Natural killer cell treated with Interleukin-12 subunit alpha and Interleukin-12 subunit beta and Interleukin-15 and Interleukin-18, amount 100 ng/mL, for 72 hours (primary cell): ENCODE measurements at regions not wholly inside any gene's neighbourhood (a gene's known extent, or its start where the extent isn't known, plus 50 kb on each side); places are given as distances from the start of the nearest gene placed in this dataset.
A peak's percentile ranks its signal among the peaks of the same experiment; 100 is the strongest.
"Not testable (repeated sequence)": the region's sequence is repeated elsewhere in the genome, so short reads cannot be mapped to it uniquely, and the experiment has no call there.

Source experiments
- ATAC-seq, 2 donors: fragments of 150-1000 bp; cut with Tn5 transposase in 1 of 2; sonication (Bioruptor Pico), chemical (Tn5 transposase) in 1 of 2; 2 replicates each; pipeline ENCODE4 v1.10.0; 2021
- DNase-seq: peaks from one replicate; pipeline ENCODE4 v3.0.0; 2022; ENCODE audit warnings: low spot score
- H3K27ac Mint-ChIP-seq, 2 donors: 1 replicate in 1 of 2; 2 replicates in 1 of 2; pipeline ENCODE4 v1.8.0; 2022; ENCODE audit warnings: mixed read lengths in 2 of 2, mild to moderate bottlenecking in 1 of 2, moderate library complexity in 1 of 2
- H3K27me3 Mint-ChIP-seq, 2 donors: 1 replicate in 1 of 2; 2 replicates in 1 of 2; pipeline ENCODE4 v1.8.0; 2022; ENCODE audit warnings: mixed read lengths in 2 of 2
- H3K36me3 Mint-ChIP-seq: one replicate; pipeline ENCODE4 v1.8.0; 2022; ENCODE audit warnings: mixed read lengths
- H3K4me1 Mint-ChIP-seq, 2 donors: 1 replicate in 1 of 2; 2 replicates in 1 of 2; pipeline ENCODE4 v1.8.0; 2022; ENCODE audit warnings: low read depth in 2 of 2, mixed read lengths in 2 of 2, mild to moderate bottlenecking in 1 of 2
- H3K4me3 Mint-ChIP-seq: one replicate; pipeline ENCODE4 v1.8.0; 2022; ENCODE audit warnings: mixed read lengths
- H3K9me3 Mint-ChIP-seq: 2 replicates; pipeline ENCODE4 v1.8.0; 2022; ENCODE audit warnings: mixed read lengths

- no peak overlapping the region for H3K27ac Mint-ChIP-seq
- ATAC-seq: no peak
- no peaks in the 10 kb centered on the region for H3K9me3 Mint-ChIP-seq
- no peak for DNase-seq
- no peaks in the 10 kb centered on the region for H3K36me3 Mint-ChIP-seq
- peaks cover 11 to 12% of the 10 kb centered on the region in 2 donors for H3K27me3 Mint-ChIP-seq
- no peak overlapping the region for H3K4me3 Mint-ChIP-seq
- peaks cover 3 to 10% of the 10 kb centered on the region in 2 donors for H3K4me1 Mint-ChIP-seq
These were observed 118.9 kb upstream of the LPCAT1 start for GRCh38 chr5:1642621-1643061.

DNA sequence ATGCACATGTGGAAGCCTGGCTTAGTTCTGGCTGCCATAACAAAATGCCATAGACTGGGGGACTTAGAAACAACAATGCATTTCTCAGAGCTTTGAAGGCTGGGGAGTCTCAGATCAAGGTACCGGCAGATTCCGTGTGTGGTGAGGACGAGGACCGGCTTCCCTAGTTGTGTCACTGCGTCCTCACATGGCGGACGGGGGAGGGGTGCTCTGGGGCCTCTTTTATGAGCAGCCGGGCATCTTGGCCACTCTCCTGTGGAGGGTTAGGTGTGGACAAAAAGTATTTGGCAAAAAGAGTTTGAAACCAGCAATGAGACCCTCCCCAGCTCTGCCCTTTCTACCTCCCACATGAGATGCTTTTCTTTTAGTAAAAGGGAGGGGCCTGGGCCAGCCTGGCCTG is 118.5 kb upstream of the LPCAT1 start:
- Mint-ChIP-seq H3K4me1 (peaks cover 3 to 10% of the 10 kb centered on the region in 2 donors), H3K4me3 (no peak overlapping the region), H3K27me3 (peaks cover 11 to 12% of the 10 kb centered on the region in 2 donors), H3K36me3 (no peaks in the 10 kb centered on the region), H3K27ac (peak overlapping the region in 1 of 2 donors; percentile 56), H3K9me3 (no peaks in the 10 kb centered on the region)
- ATAC-seq (no peak), DNase-seq (no peak)

DNA sequence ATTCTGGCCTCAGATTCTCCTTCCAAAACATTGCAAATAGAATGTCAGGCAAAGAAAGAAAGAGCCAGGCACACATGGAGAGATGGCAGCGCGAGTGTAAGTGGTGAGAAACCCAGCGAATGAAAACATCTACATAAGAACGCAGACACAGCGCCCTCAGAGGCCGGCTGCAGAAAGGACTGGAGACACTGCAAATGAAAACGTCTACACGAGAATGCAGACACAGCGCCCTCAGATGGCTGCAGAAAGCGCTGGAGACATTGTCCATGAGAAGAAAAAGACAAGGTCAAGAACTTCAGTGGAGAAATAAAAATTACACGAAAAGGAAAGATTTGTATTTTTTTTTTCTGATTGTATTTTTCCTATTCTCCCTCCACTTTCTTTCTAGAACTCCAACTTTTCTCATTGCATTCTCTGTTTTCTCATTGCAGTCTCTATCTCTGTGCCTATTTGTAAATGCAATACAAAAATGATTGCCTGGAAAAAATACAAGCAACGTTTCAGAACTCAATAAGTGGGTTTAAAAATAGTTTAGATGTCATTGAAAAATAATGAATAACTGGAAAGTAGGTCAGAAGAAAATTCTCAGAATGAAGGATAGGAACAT is 117.9 kb upstream of the LPCAT1 start:
- H3K9me3 Mint-ChIP-seq: no peaks in the 10 kb centered on the region
- ATAC-seq (peak; percentile 79 to 82), DNase-seq (peak; percentile 79)
- H3K27me3 Mint-ChIP-seq: peaks cover 9 to 12% of the 10 kb centered on the region in 2 donors
- peak overlapping the region in 1 of 2 donors; percentile 56 for H3K27ac Mint-ChIP-seq
- H3K4me1 Mint-ChIP-seq: peaks cover 3 to 10% of the 10 kb centered on the region in 2 donors
- H3K36me3 Mint-ChIP-seq: no peaks in the 10 kb centered on the region
- H3K4me3 Mint-ChIP-seq: no peak overlapping the region

GRCh38 chr5:1641041-1641440 is 117.3 kb upstream of the LPCAT1 start:
- Mint-ChIP-seq H3K36me3 (no peaks in the 10 kb centered on the region), H3K9me3 (no peaks in the 10 kb centered on the region), H3K4me3 (no peak overlapping the region), H3K4me1 (peaks cover 3 to 10% of the 10 kb centered on the region in 2 donors), H3K27ac (peak overlapping the region in 1 of 2 donors; percentile 56), H3K27me3 (peaks cover 7 to 12% of the 10 kb centered on the region in 2 donors)
- no peak for DNase-seq
- ATAC-seq: no peak

DNA sequence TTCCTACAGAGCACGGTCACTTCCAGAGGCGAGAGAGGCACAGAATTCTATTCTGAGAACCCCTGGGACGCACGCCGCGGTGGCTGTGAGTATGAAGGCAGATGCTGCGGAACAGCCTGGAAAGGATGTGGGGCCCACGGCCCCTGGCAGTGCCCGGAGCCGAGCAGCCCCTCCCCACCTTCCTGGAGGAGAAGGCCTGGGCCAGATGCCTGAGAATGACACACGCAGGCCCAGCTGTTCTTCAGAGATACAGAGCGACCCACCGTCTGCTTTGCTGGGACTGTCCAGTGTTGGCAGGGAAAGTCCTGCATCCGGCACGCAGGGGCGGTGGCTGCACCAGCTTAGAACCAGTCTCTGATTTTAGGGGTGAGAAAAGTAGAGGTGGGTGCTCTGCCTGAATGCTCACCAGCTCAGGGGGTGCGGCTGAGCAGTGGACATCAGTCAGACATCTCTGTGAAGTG is 116.7 kb upstream of the LPCAT1 start:
- no peak for DNase-seq
- ATAC-seq: no peak
- Mint-ChIP-seq H3K4me3 (no peak overlapping the region), H3K4me1 (peaks cover 4 to 12% of the 10 kb centered on the region in 2 donors), H3K27ac (no peak overlapping the region), H3K9me3 (no peaks in the 10 kb centered on the region), H3K27me3 (peaks cover 4 to 7% of the 10 kb centered on the region in 2 donors), H3K36me3 (no peaks in the 10 kb centered on the region)

DNA sequence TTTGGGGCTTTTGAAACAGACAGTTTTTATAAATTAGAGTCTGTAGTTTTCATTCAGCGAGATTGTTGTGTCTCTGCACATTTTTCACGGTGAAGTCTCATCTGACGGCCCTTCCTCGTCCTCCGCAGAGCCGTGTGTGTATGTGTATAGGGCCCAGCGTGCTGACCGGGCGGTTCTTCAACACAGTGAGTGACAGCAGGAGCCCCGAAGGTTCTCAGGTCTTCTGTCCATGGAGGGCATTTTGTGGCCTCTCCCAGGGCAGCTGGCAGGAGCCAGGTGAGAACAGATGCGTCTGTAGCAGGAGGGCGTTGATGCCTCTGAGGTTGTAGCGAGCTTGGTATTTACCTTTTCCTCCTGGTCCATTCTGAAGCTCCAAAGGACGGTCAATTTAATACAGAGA is 116.0 kb upstream of the LPCAT1 start:
- ATAC-seq (no peak), DNase-seq (no peak)
- peaks cover 4 to 7% of the 10 kb centered on the region in 2 donors for H3K27me3 Mint-ChIP-seq
- peaks cover 8 to 17% of the 10 kb centered on the region in 2 donors for H3K4me1 Mint-ChIP-seq
- H3K27ac Mint-ChIP-seq: no peak overlapping the region
- no peaks in the 10 kb centered on the region for H3K36me3 Mint-ChIP-seq
- no peak overlapping the region for H3K4me3 Mint-ChIP-seq
- H3K9me3 Mint-ChIP-seq: no peaks in the 10 kb centered on the region

GRCh38 chr5:1638658-1639400 is 115.1 kb upstream of the LPCAT1 start:
- Mint-ChIP-seq H3K4me3 (no peak overlapping the region), H3K4me1 (peaks cover 12 to 21% of the 10 kb centered on the region in 2 donors), H3K27ac (no peak overlapping the region), H3K9me3 (no peaks in the 10 kb centered on the region), H3K27me3 (peaks cover 4 to 7% of the 10 kb centered on the region in 2 donors), H3K36me3 (no peaks in the 10 kb centered on the region)
- DNase-seq (no peak), ATAC-seq (no peak)

GRCh38 chr5:1637639-1638481 is 114.1 kb upstream of the LPCAT1 start:
- no peak overlapping the region for H3K4me3 Mint-ChIP-seq
- no peaks in the 10 kb centered on the region for H3K9me3 Mint-ChIP-seq
- no peaks in the 10 kb centered on the region for H3K36me3 Mint-ChIP-seq
- peaks cover 4 to 7% of the 10 kb centered on the region in 2 donors for H3K27me3 Mint-ChIP-seq
- no peak overlapping the region for H3K27ac Mint-ChIP-seq
- peaks cover 16 to 26% of the 10 kb centered on the region in 2 donors for H3K4me1 Mint-ChIP-seq
- ATAC-seq (no peak), DNase-seq (no peak)

GRCh38 chr5:1636981-1637638 is 113.3 kb upstream of the LPCAT1 start:
- H3K36me3 Mint-ChIP-seq: no peaks in the 10 kb centered on the region
- DNase-seq (no peak), ATAC-seq (no peak)
- H3K27ac Mint-ChIP-seq: no peak overlapping the region
- peaks cover 22 to 33% of the 10 kb centered on the region in 2 donors for H3K4me1 Mint-ChIP-seq
- no peak overlapping the region for H3K4me3 Mint-ChIP-seq
- no peaks in the 10 kb centered on the region for H3K9me3 Mint-ChIP-seq
- H3K27me3 Mint-ChIP-seq: peaks cover 4 to 6% of the 10 kb centered on the region in 2 donors

GRCh38 chr5:1636208-1636770 is 112.5 kb upstream of the LPCAT1 start:
- Mint-ChIP-seq H3K4me1 (peaks cover 21 to 25% of the 10 kb centered on the region in 2 donors), H3K27ac (peak overlapping the region; percentile 20 to 33)
- not testable (repeated sequence) for H3K4me3 Mint-ChIP-seq, H3K27me3 Mint-ChIP-seq, H3K36me3 Mint-ChIP-seq, H3K9me3 Mint-ChIP-seq, DNase-seq, ATAC-seq

DNA sequence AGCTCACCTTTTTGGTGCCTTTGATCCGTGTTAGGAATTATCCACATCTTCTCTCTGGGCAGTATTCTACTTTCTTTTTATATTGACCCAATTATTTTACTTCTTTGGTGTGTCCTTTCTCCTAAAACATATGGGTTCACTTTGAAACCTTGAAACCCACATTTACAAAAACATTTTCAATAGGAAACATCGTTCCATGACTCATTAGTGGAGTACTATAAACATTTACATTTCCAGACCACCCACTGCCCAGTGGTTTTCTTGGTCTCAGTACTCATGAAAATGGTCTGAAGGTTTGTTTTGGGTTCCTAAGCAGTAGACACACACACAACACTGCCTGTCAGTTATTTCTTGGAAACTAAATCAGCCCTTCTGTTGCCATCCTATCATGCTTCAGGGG is 111.7 kb upstream of the LPCAT1 start:
- Mint-ChIP-seq H3K27ac (peak overlapping the region; percentile 20 to 83), H3K4me1 (peaks cover 21 to 23% of the 10 kb centered on the region in 2 donors)
- not testable (repeated sequence) for H3K27me3 Mint-ChIP-seq

DNA sequence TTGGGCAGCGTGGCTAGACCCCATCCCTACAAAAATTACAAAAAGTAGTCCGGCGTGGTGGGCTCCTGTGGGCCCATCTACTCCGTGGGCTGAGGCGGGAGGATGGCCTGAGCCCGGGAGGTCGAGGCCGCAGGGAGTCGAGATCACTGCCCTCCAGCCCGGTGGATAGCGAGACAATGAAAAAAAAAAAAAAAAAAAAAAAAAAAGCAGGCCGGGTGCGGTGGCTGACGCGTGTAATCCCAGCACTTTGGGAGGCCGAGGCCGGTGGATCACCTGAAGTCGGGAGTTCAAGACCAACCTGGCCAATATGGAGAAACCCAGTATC is 110.5 kb upstream of the LPCAT1 start:
- Mint-ChIP-seq H3K36me3 (no peaks in the 10 kb centered on the region), H3K27me3 (no peaks in the 10 kb centered on the region)

More for the DNA sequence above, 111.7 kb upstream of the LPCAT1 start:
- DNase-seq, H3K36me3 Mint-ChIP-seq, H3K9me3 Mint-ChIP-seq, ATAC-seq: not testable (repeated sequence)
- H3K4me3 Mint-ChIP-seq: peak overlapping the region; percentile 45

More for the DNA sequence above, 110.5 kb upstream of the LPCAT1 start:
- DNase-seq: no peak
- Mint-ChIP-seq H3K4me3 (peak overlapping the region; percentile 95), H3K4me1 (peaks cover 21 to 23% of the 10 kb centered on the region in 2 donors), H3K27ac (peak overlapping the region; percentile 89 to 92), H3K9me3 (no peaks in the 10 kb centered on the region)
- ATAC-seq: no peak
